Naive thymus-derived CD4-positive, alpha-beta T cell (primary cell): ENCODE measurements at regions not wholly inside any gene's neighbourhood (a gene's known extent, or its start where the extent isn't known, plus 50 kb on each side); places are given as distances from the start of the nearest gene placed in this dataset.

Source experiments
- ATAC-seq: fragments of 150-1000 bp; cut with Tn5 transposase; 2 replicates; pipeline ENCODE4 v1.10.0; 2021; ENCODE audit warnings: mild to moderate bottlenecking, moderate library complexity
- CTCF ChIA-PET: fragments of 350-600 bp; sonication (Branson Sonifier 250); formaldehyde crosslinking; loops from one replicate; lab custom pipeline; 2021; ENCODE audit warnings: antibody characterized with exemption; lab: Charles Lee
- POLR2A ChIA-PET: fragments of 350-600 bp; sonication (Branson Sonifier 250); formaldehyde crosslinking; loops from one replicate; lab custom pipeline; 2021; ENCODE audit warnings: antibody characterized with exemption, inconsistent platforms; lab: Charles Lee
- DNase-seq, 9 donors: peaks; one replicate each; pipeline versions ENCODE4 v3.0.0 to v3.0.0-alpha.2; 2020 to 2022; ENCODE audit warnings: mixed read lengths in 1 of 9
- H3K27ac ChIP-seq: one replicate; pipeline ENCODE4 v1.7.0; 2013; ENCODE audit warnings: mild to moderate bottlenecking, low read depth, low read length, moderate library complexity
- H3K27me3 ChIP-seq, 2 donors: one replicate each; pipeline ENCODE4 v1.7.0; 2013; ENCODE audit warnings: low read length in 2 of 2, mild to moderate bottlenecking in 2 of 2, moderate library complexity in 2 of 2; ENCODE audit not compliant: control insufficient read depth in 2 of 2, insufficient read depth in 2 of 2
- H3K36me3 ChIP-seq, 3 experiments: 1 replicate in 2 of 3; 2 replicates in 1 of 3; pipeline ENCODE4 v1.7.0; 2013; ENCODE audit warnings: low read length in 3 of 3, mild to moderate bottlenecking in 3 of 3, moderate library complexity in 1 of 3; ENCODE audit not compliant: insufficient read depth in 3 of 3, control insufficient read depth in 2 of 3
- H3K4me1 ChIP-seq, 2 donors: one replicate each; pipeline ENCODE4 v1.7.0; 2013; ENCODE audit warnings: low read length in 2 of 2, mild to moderate bottlenecking in 2 of 2, moderate library complexity in 1 of 2; ENCODE audit not compliant: control insufficient read depth in 2 of 2, insufficient read depth in 2 of 2
- H3K4me3 ChIP-seq: 2 replicates; pipeline ENCODE4 v1.7.0; 2013; ENCODE audit warnings: mild to moderate bottlenecking, low read length
- H3K9me3 ChIP-seq, 3 experiments: 1 replicate in 2 of 3; 2 replicates in 1 of 3; pipeline ENCODE4 v1.7.0; 2013; ENCODE audit warnings: low read length in 3 of 3; ENCODE audit not compliant: control insufficient read depth in 2 of 3
- H3K27ac Mint-ChIP-seq, 9 donors: one replicate each; pipeline ENCODE4 v1.8.0; 2020 to 2022; ENCODE audit warnings: mixed read lengths in 9 of 9, mild to moderate bottlenecking in 8 of 9, moderate library complexity in 5 of 9, inconsistent platforms in 2 of 9
- H3K27me3 Mint-ChIP-seq, 5 donors: one replicate each; pipeline ENCODE4 v1.8.0; 2021 to 2022; ENCODE audit warnings: mixed read lengths in 5 of 5, mild to moderate bottlenecking in 1 of 5
- H3K36me3 Mint-ChIP-seq, 5 donors: one replicate each; pipeline ENCODE4 v1.8.0; 2020 to 2022; ENCODE audit warnings: mixed read lengths in 5 of 5, mild to moderate bottlenecking in 3 of 5, inconsistent platforms in 1 of 5
- H3K4me1 Mint-ChIP-seq, 7 donors: one replicate each; pipeline ENCODE4 v1.8.0; 2020 to 2022; ENCODE audit warnings: mixed read lengths in 7 of 7, mild to moderate bottlenecking in 3 of 7, inconsistent platforms in 1 of 7
- H3K4me3 Mint-ChIP-seq, 10 donors: one replicate each; pipeline ENCODE4 v1.8.0; 2020 to 2022; ENCODE audit warnings: mild to moderate bottlenecking in 10 of 10, mixed read lengths in 10 of 10, moderate library complexity in 6 of 10, inconsistent platforms in 2 of 10
- H3K9me3 Mint-ChIP-seq, 11 donors: one replicate each; pipeline ENCODE4 v1.8.0; 2020 to 2022; ENCODE audit warnings: mixed read lengths in 11 of 11, mild to moderate bottlenecking in 4 of 11, inconsistent platforms in 1 of 11, moderate library complexity in 1 of 11
- intact Hi-C, 2 donors: fragments of 100-400 bp; cut with micrococcal nuclease; formaldehyde crosslinking; loops; one replicate each; pipeline ENCODE4 v1.15.1; 2023

DNA sequence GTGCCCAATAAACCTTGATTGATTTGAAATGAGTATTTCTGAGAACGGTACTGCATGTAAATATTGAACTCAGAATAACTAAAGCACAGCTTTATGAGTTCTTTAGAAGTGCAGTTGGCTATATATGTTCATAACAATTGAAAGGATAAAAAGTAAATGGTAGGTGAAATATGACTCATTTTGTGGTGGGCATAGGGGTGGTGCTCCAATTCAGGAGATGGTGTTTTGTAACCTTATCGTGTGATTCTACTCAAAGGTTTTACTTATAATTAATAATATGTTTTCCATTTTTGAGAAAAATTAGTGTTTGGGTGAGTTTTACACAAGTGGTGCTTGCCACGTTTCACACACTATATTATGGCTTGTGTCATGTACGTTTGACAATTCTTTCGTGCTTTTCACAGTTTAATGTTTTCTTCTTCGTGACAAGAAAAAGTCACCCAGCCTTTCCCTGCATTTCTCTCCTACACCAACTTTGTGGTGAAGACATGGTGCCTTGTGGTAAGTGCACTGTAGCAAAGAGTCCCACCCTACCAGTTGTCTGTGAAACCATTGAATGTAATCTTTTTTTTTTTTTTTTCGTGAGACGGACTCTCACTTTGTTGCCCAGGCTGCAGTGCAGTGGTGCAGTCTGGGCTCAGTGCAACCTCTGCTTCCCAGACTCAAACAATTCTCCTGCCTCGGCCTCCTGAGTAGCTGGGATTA, 492.5 kb upstream of the SGCD start:
- Histone ChIP-seq H3K4me3 (no peak overlapping the region), H3K36me3 (no peaks in the 10 kb centered on the region), H3K27ac (no peak overlapping the region), H3K4me1 (no peaks in the 10 kb centered on the region), H3K9me3 (no peaks in the 10 kb centered on the region), H3K27me3 (no peaks in the 10 kb centered on the region)
- no peak for ATAC-seq
- H3K27ac Mint-ChIP-seq: no peak overlapping the region
- no peak overlapping the region for H3K4me3 Mint-ChIP-seq
- H3K9me3 Mint-ChIP-seq: peaks cover 0 to 1% (median 0%) of the 10 kb centered on the region in 11 donors
- H3K4me1 Mint-ChIP-seq: no peaks in the 10 kb centered on the region
- DNase-seq: no peak
- intact Hi-C loops: no loop called here
- no peaks in the 10 kb centered on the region for H3K36me3 Mint-ChIP-seq
- peaks cover 0 to 6% (median 0%) of the 10 kb centered on the region in 5 donors for H3K27me3 Mint-ChIP-seq
- POLR2A ChIA-PET: no interaction called here
- CTCF ChIA-PET: no interaction called here

- Mint-ChIP-seq H3K27me3 (peaks cover 0 to 2% (median 0%) of the 10 kb centered on the region in 5 donors), H3K4me3 (no peak overlapping the region), H3K9me3 (peaks cover 0 to 1% (median 0%) of the 10 kb centered on the region in 11 donors), H3K4me1 (no peaks in the 10 kb centered on the region), H3K36me3 (no peaks in the 10 kb centered on the region), H3K27ac (no peak overlapping the region)
- H3K4me1 ChIP-seq: no peaks in the 10 kb centered on the region
- ATAC-seq (no peak), DNase-seq (no peak)
- no peaks in the 10 kb centered on the region for H3K9me3 ChIP-seq
- CTCF ChIA-PET: no interaction called here
- H3K27ac ChIP-seq: no peak overlapping the region
- H3K4me3 ChIP-seq: no peak overlapping the region
- intact Hi-C loops: no loop called here
- H3K27me3 ChIP-seq: no peaks in the 10 kb centered on the region
- POLR2A ChIA-PET: no interaction called here
- H3K36me3 ChIP-seq: no peaks in the 10 kb centered on the region
These were observed 490.7 kb upstream of the SGCD start for GRCh38 chr5:155836089-155836803.

DNA sequence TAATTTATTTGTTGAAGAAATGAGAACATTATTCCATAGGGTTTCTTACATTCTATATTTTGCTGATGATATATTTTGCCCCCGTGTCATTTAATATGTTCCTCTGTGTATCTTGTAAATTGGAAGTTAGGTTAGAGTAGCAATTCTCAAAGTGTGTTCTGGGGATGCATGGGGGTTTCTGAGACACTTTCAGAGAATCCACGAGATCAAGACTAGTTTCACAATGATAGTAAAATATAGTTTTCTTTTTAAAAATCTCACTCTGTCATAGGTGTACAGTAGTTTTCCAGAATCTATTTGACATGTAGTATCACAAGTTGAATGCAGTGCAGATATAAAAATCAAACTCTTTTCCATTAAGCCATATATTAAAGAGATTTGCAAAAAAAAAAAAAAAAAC, 488.6 kb upstream of the SGCD start:
- H3K27me3 ChIP-seq: no peaks in the 10 kb centered on the region
- Mint-ChIP-seq H3K9me3 (peaks cover 0 to 1% (median 0%) of the 10 kb centered on the region in 11 donors), H3K4me3 (no peak overlapping the region), H3K27ac (no peak overlapping the region), H3K4me1 (no peaks in the 10 kb centered on the region), H3K27me3 (no peaks in the 10 kb centered on the region), H3K36me3 (no peaks in the 10 kb centered on the region)
- H3K4me1 ChIP-seq: no peaks in the 10 kb centered on the region
- no peaks in the 10 kb centered on the region for H3K36me3 ChIP-seq
- DNase-seq: no peak
- no peaks in the 10 kb centered on the region for H3K9me3 ChIP-seq
- CTCF ChIA-PET: no interaction called here
- no peak overlapping the region for H3K27ac ChIP-seq
- no peak overlapping the region for H3K4me3 ChIP-seq
- POLR2A ChIA-PET: no interaction called here
- ATAC-seq: no peak
- intact Hi-C loops: no loop called here

DNA sequence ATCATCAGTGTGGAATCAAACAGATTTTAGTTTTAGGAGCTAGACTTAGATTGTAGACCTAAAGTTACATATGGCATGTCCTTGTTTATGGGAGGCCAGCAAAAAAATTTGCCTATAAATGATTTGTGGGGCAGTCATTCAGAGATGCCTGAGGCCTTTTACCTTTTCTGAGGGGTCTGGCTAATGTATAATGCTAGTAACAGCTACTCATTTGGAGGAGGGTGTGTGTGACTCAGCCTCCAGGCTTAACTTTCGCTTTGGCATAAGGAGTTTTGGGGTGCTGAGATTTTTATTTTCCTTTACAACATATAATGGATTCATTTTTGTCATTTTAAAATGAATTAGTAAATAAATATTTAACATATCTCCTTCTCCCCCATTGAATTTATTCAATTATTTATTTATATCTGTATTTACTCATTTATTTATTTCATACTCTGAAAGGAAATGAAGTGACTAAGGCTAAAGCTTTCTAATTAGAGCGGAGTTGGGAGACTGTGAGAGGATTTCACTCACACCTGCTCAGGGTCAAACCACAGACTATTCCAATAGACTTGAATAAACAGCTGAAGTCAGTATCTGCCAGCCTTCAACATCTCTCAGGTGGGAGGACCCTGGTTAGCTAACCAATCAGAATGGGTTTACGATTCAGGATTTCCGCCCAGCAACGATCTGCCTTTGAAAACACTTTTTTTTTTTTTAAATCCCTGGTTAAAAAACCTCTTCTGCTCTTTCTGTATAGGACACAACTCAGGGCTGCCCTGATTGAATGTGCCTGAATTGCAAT, 487.5 kb upstream of the SGCD start:
- Mint-ChIP-seq H3K4me1 (no peaks in the 10 kb centered on the region), H3K27ac (no peak overlapping the region), H3K9me3 (no peaks in the 10 kb centered on the region), H3K27me3 (no peaks in the 10 kb centered on the region), H3K4me3 (no peak overlapping the region), H3K36me3 (no peaks in the 10 kb centered on the region)
- Histone ChIP-seq H3K9me3 (no peaks in the 10 kb centered on the region), H3K27me3 (no peaks in the 10 kb centered on the region), H3K4me3 (no peak overlapping the region), H3K36me3 (no peaks in the 10 kb centered on the region), H3K27ac (no peak overlapping the region), H3K4me1 (no peaks in the 10 kb centered on the region)
- intact Hi-C loops: no loop called here
- ChIA-PET POLR2A (no interaction called here), CTCF (interaction anchor here (0.5 to 0.6 kb wide), 2 partner anchors 67 to 234 kb away, joined by 3 read pairs; no protein-coding TSS in a partner anchor)
- no peak for ATAC-seq
- DNase-seq: no peak

DNA sequence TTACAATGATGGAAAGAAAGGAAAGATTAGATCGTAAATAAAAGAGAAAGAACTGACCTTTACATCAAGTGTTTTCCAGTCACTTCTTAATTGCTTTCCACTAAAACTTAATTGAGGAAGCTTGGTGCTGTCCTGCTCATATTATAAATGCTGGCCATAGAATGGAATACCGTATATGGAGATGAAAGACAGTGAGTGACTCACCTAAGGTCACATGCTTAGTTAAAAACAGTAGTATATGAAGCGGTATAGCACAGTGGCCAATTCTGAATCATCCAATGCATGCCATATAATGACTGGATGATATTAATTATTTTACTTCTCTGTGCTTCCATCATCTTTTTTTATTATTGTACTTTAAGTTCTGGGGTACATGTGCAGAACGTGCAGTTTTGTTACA, 482.4 kb upstream of the SGCD start:
- ChIA-PET POLR2A (no interaction called here), CTCF (no interaction called here)
- intact Hi-C loops: no loop called here
- Histone ChIP-seq H3K4me1 (no peaks in the 10 kb centered on the region), H3K27me3 (no peaks in the 10 kb centered on the region), H3K27ac (no peak overlapping the region), H3K36me3 (no peaks in the 10 kb centered on the region), H3K9me3 (no peaks in the 10 kb centered on the region), H3K4me3 (no peak overlapping the region)
- Mint-ChIP-seq H3K9me3 (no peaks in the 10 kb centered on the region), H3K4me1 (no peaks in the 10 kb centered on the region), H3K4me3 (no peak overlapping the region), H3K36me3 (no peaks in the 10 kb centered on the region), H3K27me3 (peaks cover 0 to 7% (median 0%) of the 10 kb centered on the region in 5 donors), H3K27ac (no peak overlapping the region)
- ATAC-seq (no peak), DNase-seq (no peak)

DNA sequence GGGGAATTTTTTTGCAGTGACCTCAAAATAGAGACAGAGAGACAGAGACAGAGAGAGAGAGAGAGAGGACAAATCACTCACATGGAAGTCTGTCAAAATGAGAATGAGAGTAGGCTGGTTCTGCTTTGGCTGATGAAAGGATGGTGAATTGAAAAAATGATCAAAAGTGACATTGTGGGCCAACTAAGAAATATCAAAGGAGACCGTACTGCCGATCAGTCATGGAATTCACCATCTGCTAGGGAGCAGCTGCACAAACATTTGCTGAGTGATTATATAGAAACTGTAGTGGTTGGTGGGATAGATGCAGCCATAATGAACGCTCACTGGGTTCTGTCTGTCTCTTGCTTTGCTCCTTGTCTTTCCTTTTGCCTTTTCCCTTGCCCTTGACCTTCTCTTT, 476.6 kb upstream of the SGCD start:
- H3K27me3 Mint-ChIP-seq: peaks cover 0 to 23% (median 14%) of the 10 kb centered on the region in 5 donors
- CTCF ChIA-PET: no interaction called here
- no peak overlapping the region for H3K27ac Mint-ChIP-seq
- no peaks in the 10 kb centered on the region for H3K36me3 Mint-ChIP-seq
- Histone ChIP-seq H3K27ac (no peak overlapping the region), H3K9me3 (no peaks in the 10 kb centered on the region), H3K4me1 (no peaks in the 10 kb centered on the region), H3K36me3 (no peaks in the 10 kb centered on the region), H3K4me3 (no peak overlapping the region), H3K27me3 (no peaks in the 10 kb centered on the region)
- DNase-seq (no peak), ATAC-seq (no peak)
- POLR2A ChIA-PET: no interaction called here
- peaks cover 0 to 4% (median 0%) of the 10 kb centered on the region in 11 donors for H3K9me3 Mint-ChIP-seq
- no peak overlapping the region for H3K4me3 Mint-ChIP-seq
- intact Hi-C loops: no loop called here
- H3K4me1 Mint-ChIP-seq: no peaks in the 10 kb centered on the region
